B cell (primary cell): ENCODE measurements at regions not wholly inside any gene's neighbourhood (a gene's known extent, or its start where the extent isn't known, plus 50 kb on each side); places are given as distances from the start of the nearest gene placed in this dataset.
A peak's percentile ranks its signal among the peaks of the same experiment; 100 is the strongest.
"Not testable (repeated sequence)": the region's sequence is repeated elsewhere in the genome, so short reads cannot be mapped to it uniquely, and the experiment has no call there.

Source experiments
- ATAC-seq: fragments of 200-7000 bp; cut with Tn5 transposase; one replicate; pipeline ENCODE4 v1.10.0; 2021; ENCODE audit warnings: low read depth, mild to moderate bottlenecking, moderate number of reproducible peaks, moderate library complexity
- CTCF ChIA-PET: fragments of 350-600 bp; sonication (Branson Sonifier 250); formaldehyde crosslinking; loops from one replicate; lab custom pipeline; 2021; ENCODE audit warnings: antibody characterized with exemption, inconsistent platforms; lab: Charles Lee
- POLR2A ChIA-PET: fragments of 350-600 bp; sonication (Branson Sonifier 250); formaldehyde crosslinking; loops from one replicate; lab custom pipeline; 2021; ENCODE audit warnings: antibody characterized with exemption; lab: Charles Lee
- DNase-seq: peaks from one replicate; pipeline ENCODE4 v3.0.0; 2013
- H2AFZ ChIP-seq: 2 replicates; pipeline ENCODE4 v1.6.1; 2012; ENCODE audit warnings: mild to moderate bottlenecking, low read depth, low read length; ENCODE audit not compliant: insufficient read depth, poor library complexity, severe bottlenecking
- H3K27ac ChIP-seq, 2 donors: 1 replicate in 1 of 2; 2 replicates in 1 of 2; pipeline ENCODE4 v1.5.1; 2012 to 2013; ENCODE audit warnings: low read length in 2 of 2, mild to moderate bottlenecking in 2 of 2, moderate library complexity in 1 of 2
- H3K27me3 ChIP-seq, 4 experiments: fragments of 200-600 bp in 1 of 4; sonication (generic) in 1 of 4; replicated peaks in 1 of 4; 1 replicate in 2 of 4; 2 replicates in 2 of 4; pipeline versions ENCODE4 v1.6.1 to v1.7.0; 2013 to 2016; ENCODE audit warnings: low read length in 3 of 4, mild to moderate bottlenecking in 2 of 4, mixed read lengths in 1 of 4, moderate library complexity in 1 of 4; ENCODE audit not compliant: insufficient read depth in 4 of 4, control insufficient read depth in 3 of 4; ENCODE audit errors: control extremely low read depth in 1 of 4
- H3K36me3 ChIP-seq, 2 experiments: replicated peaks in 1 of 2; 1 replicate in 1 of 2; 2 replicates in 1 of 2; pipeline versions ENCODE4 v1.6.1 to v1.7.1; 2013; ENCODE audit warnings: low read length in 1 of 2; ENCODE audit not compliant: insufficient read depth in 2 of 2, control insufficient read depth in 1 of 2; ENCODE audit errors: control extremely low read depth in 1 of 2, extremely low read depth in 1 of 2
- H3K4me1 ChIP-seq, 2 donors: fragments of 200-600 bp in 1 of 2; sonication (generic) in 1 of 2; 1 replicate in 1 of 2; 2 replicates in 1 of 2; pipeline versions ENCODE4 v1.5.1 to v1.6.1; 2013 to 2017; ENCODE audit warnings: low read length in 2 of 2; ENCODE audit not compliant: control insufficient read depth in 2 of 2, insufficient read depth in 2 of 2
- H3K4me2 ChIP-seq: replicated peaks from 2 replicates; pipeline ENCODE3; 2012; ENCODE audit warnings: mild to moderate bottlenecking, low read depth, low read length; ENCODE audit not compliant: poor library complexity, severe bottlenecking
- H3K4me3 ChIP-seq, 5 experiments: fragments of 200-600 bp in 1 of 5; sonication (generic) in 1 of 5; 1 replicate in 3 of 5; 2 replicates in 2 of 5; pipeline versions ENCODE4 v1.5.1 to v1.7.0; 2011 to 2016; ENCODE audit warnings: low read length in 4 of 5, mild to moderate bottlenecking in 4 of 5, low read depth in 2 of 5, control low read depth in 1 of 5, moderate library complexity in 1 of 5; ENCODE audit not compliant: insufficient read depth in 1 of 5; ENCODE audit errors: control extremely low read depth in 1 of 5, extremely low read depth in 1 of 5
- H3K79me2 ChIP-seq: fragments of 200-600 bp; sonication (generic); one replicate; pipeline ENCODE4 v1.6.0; 2016; ENCODE audit warnings: low read length; ENCODE audit not compliant: control insufficient read depth, insufficient read depth
- H3K9ac ChIP-seq: fragments of 200-600 bp; sonication (generic); 2 replicates; pipeline ENCODE4 v1.6.1; 2017; ENCODE audit warnings: mild to moderate bottlenecking, low read length, moderate library complexity
- H3K9me3 ChIP-seq, 3 donors: one replicate each; pipeline versions ENCODE4 v1.6.1 to v1.7.1; 2013; ENCODE audit warnings: low read length in 2 of 3; ENCODE audit not compliant: control insufficient read depth in 2 of 3, insufficient read depth in 1 of 3; ENCODE audit errors: control extremely low read depth in 1 of 3
- H4K20me1 ChIP-seq: 2 replicates; pipeline ENCODE4 v1.6.0; 2012; ENCODE audit warnings: mild to moderate bottlenecking, low read length; ENCODE audit not compliant: insufficient read depth, control insufficient read depth, poor library complexity, severe bottlenecking
- H3K27ac Mint-ChIP-seq: one replicate; pipeline ENCODE4 v1.8.0; 2021; ENCODE audit warnings: mixed read lengths
- H3K27me3 Mint-ChIP-seq: one replicate; pipeline ENCODE4 v1.8.0; 2021; ENCODE audit warnings: mixed read lengths
- H3K4me1 Mint-ChIP-seq: one replicate; pipeline ENCODE4 v1.8.0; 2021; ENCODE audit warnings: mixed read lengths
- H3K4me3 Mint-ChIP-seq: one replicate; pipeline ENCODE4 v1.8.0; 2021; ENCODE audit warnings: mixed read lengths
- H3K9me3 Mint-ChIP-seq: one replicate; pipeline ENCODE4 v1.8.0; 2022; ENCODE audit warnings: mixed read lengths; ENCODE audit not compliant: insufficient read depth
- WGBS: methylation state at CpG from one replicate; pipeline ENCODE4 v1.1.5; 2013; ENCODE audit warnings: missing lambda C conversion rate; ENCODE audit not compliant: insufficient coverage; 5-methylcytosine and 5-hydroxymethylcytosine counted together
- intact Hi-C: fragments of 100-400 bp; cut with micrococcal nuclease; formaldehyde crosslinking; loops from one replicate; pipeline ENCODE4 v1.10.0; 2022

GRCh38 chr9:63379864-63380263 is 1905.1 kb downstream of the FOXD4L5 start:
- H3K4me1 ChIP-seq, ATAC-seq, H3K4me3 ChIP-seq, H3K9ac ChIP-seq, DNase-seq, H3K27me3 Mint-ChIP-seq, H2AFZ ChIP-seq, H3K79me2 ChIP-seq, H3K9me3 Mint-ChIP-seq, H3K36me3 ChIP-seq, POLR2A ChIA-PET, H4K20me1 ChIP-seq, intact Hi-C loops, H3K4me3 Mint-ChIP-seq, H3K27ac ChIP-seq, H3K27me3 ChIP-seq, CTCF ChIA-PET, H3K4me1 Mint-ChIP-seq, H3K9me3 ChIP-seq, H3K4me2 ChIP-seq, H3K27ac Mint-ChIP-seq: not testable (repeated sequence)
- 94% methylated on average over 5 of the region's 12 CpGs for WGBS

GRCh38 chr9:63354219-63354618 is 1930.8 kb downstream of the FOXD4L5 start:
- no CpG with 5 or more reads among the region's 4 CpGs for WGBS
- POLR2A ChIA-PET, H3K36me3 ChIP-seq, H3K9me3 ChIP-seq, H3K4me2 ChIP-seq, H3K27ac ChIP-seq, CTCF ChIA-PET, H4K20me1 ChIP-seq, H3K4me1 Mint-ChIP-seq, H3K27me3 ChIP-seq, H3K9ac ChIP-seq, H2AFZ ChIP-seq, intact Hi-C loops, H3K9me3 Mint-ChIP-seq, DNase-seq, ATAC-seq, H3K27ac Mint-ChIP-seq, H3K4me3 ChIP-seq, H3K27me3 Mint-ChIP-seq, H3K79me2 ChIP-seq, H3K4me1 ChIP-seq: not testable (repeated sequence)
- H3K4me3 Mint-ChIP-seq, result peak overlapping the region; percentile 69

DNA sequence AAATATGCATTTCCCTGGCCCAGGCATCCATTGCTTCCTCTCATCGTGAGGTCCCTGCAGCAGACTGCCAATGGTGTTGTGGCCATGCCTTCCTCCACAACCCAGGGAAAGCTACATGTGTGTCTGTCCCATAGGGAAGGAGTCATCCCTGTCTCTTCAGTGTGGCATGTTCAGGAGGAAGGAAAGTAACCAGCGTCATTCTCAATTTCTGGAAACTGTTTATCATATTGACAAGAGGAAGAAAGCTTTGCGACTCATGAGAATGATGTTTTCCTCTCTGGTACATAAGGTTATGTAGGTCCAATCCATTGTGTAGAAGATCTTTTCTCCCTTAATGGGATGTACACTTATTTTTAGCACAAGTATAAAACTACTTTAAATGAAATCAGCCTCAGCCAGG is 1937.7 kb downstream of the FOXD4L5 start:
- H3K27ac Mint-ChIP-seq, H3K4me2 ChIP-seq, intact Hi-C loops, H3K27me3 ChIP-seq, H3K27ac ChIP-seq, POLR2A ChIA-PET, CTCF ChIA-PET, ATAC-seq, H3K9me3 ChIP-seq, H3K36me3 ChIP-seq, H3K4me3 ChIP-seq, H2AFZ ChIP-seq, DNase-seq, H3K9me3 Mint-ChIP-seq, H3K4me3 Mint-ChIP-seq, H3K9ac ChIP-seq, H4K20me1 ChIP-seq, H3K27me3 Mint-ChIP-seq, H3K79me2 ChIP-seq: not testable (repeated sequence)
- WGBS, result no CpG with 5 or more reads among the region's 3 CpGs
- peaks cover 7 to 12% of the 10 kb centered on the region in 2 donors for H3K4me1 ChIP-seq
- H3K4me1 Mint-ChIP-seq, result peaks cover 12% of the 10 kb centered on the region

DNA sequence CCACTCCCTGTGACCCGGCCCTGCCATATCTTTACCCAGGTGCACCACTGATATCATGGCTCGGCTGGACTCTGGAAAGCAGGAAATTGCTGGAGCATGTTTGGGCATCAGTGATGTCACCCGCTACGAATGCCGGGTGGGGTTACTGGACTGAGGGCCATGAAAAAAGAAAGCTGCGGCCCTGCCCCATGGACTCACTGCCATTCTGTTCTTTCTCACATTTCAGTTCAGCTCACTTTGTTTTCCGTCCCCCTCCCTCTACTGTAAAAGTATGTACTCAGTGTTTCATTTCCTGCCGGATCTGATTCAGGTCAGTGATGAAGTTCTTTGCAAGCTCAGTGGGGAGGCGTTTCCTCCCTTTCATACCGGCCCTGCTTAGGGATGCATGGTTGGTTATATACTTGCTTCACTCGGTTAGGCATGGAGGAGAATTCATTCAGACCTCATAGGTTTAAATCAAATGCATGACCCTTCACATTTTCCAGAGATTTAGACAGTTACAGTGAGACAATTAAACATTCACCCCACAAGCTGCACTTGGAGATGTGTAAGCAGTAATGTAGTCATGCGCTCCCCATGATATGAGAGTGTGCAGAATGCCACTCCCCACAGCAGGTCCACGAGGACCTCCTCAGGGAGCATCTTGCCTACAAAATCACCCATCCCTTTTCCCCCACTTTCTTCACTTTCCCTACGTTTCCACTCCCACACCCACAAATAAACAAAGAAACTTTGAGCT is 1938.5 kb downstream of the FOXD4L5 start:
- Mint-ChIP-seq H3K4me3 (peak overlapping the region; percentile 53), H3K4me1 (peaks cover 12% of the 10 kb centered on the region)
- H3K79me2 ChIP-seq, H3K9me3 Mint-ChIP-seq, H3K27ac Mint-ChIP-seq, H3K36me3 ChIP-seq, POLR2A ChIA-PET, H2AFZ ChIP-seq, H3K4me2 ChIP-seq, H3K9ac ChIP-seq, H3K9me3 ChIP-seq, H3K27me3 Mint-ChIP-seq, ATAC-seq, H4K20me1 ChIP-seq, intact Hi-C loops, H3K27me3 ChIP-seq, CTCF ChIA-PET: not testable (repeated sequence)
- Histone ChIP-seq H3K27ac (peak overlapping the region in 1 of 2 donors; percentile 34), H3K4me1 (peaks cover 7 to 12% of the 10 kb centered on the region in 2 donors), H3K4me3 (peak overlapping the region in 1 of 5 experiments; percentile 26)
- DNase-seq, result peak; percentile 54
- WGBS, result no CpG with 5 or more reads among the region's 14 CpGs
